ENCODE measurements at regions not wholly inside any gene's neighbourhood (a gene's known extent, or its start where the extent isn't known, plus 50 kb on each side); places are given as distances from the start of the nearest gene placed in this dataset.

GRCh38 chr13:107284173-107284572 lies 716.2 kb upstream of the ARGLU1 start:
- Histone ChIP-seq H3K36me3 (ENCODE audit: control insufficient read depth, insufficient read depth, low read length) (no peaks in the 10 kb centered on the region), H3K27me3 (replicated peaks; ENCODE audit: control insufficient read depth, insufficient read depth, low read length) (no peaks in the 10 kb centered on the region), H3K4me3 (replicated peaks; ENCODE audit: low read depth, low read length) (no peak overlapping the region)
- no peak for DNase-seq (ENCODE audit: extremely low read depth, insufficient read length)
- TF ChIP-seq CTCF (IDR thresholded peaks at IDR 0.05; ENCODE audit: insufficient read depth, low read length, poor library complexity, severe bottlenecking), result no peak

GRCh38 chr13:107277911-107278310 lies 710.0 kb upstream of the ARGLU1 start:
- TF ChIP-seq CTCF (IDR thresholded peaks at IDR 0.05; ENCODE audit: insufficient read depth, low read length, poor library complexity, severe bottlenecking), result no peak
- no peak for DNase-seq (ENCODE audit: extremely low read depth, insufficient read length)
- no peak overlapping the region for H3K4me3 ChIP-seq (replicated peaks; ENCODE audit: low read depth, low read length)
- H3K27me3 ChIP-seq (replicated peaks; ENCODE audit: control insufficient read depth, insufficient read depth, low read length), result no peaks in the 10 kb centered on the region
- H3K36me3 ChIP-seq (ENCODE audit: control insufficient read depth, insufficient read depth, low read length), result no peaks in the 10 kb centered on the region

GRCh38 chr13:107276936-107277335 lies 709.0 kb upstream of the ARGLU1 start:
- no peaks in the 10 kb centered on the region for H3K36me3 ChIP-seq (ENCODE audit: control insufficient read depth, insufficient read depth, low read length)
- DNase-seq (ENCODE audit: extremely low read depth, insufficient read length), result no peak
- H3K27me3 ChIP-seq (replicated peaks; ENCODE audit: control insufficient read depth, insufficient read depth, low read length), result no peaks in the 10 kb centered on the region
- H3K4me3 ChIP-seq (replicated peaks; ENCODE audit: low read depth, low read length), result no peak overlapping the region
- no peak for TF ChIP-seq CTCF (IDR thresholded peaks at IDR 0.05; ENCODE audit: insufficient read depth, low read length, poor library complexity, severe bottlenecking)

- H3K27me3 ChIP-seq (replicated peaks; ENCODE audit: control insufficient read depth, insufficient read depth, low read length), result no peaks in the 10 kb centered on the region
- H3K4me3 ChIP-seq (replicated peaks; ENCODE audit: low read depth, low read length), result no peak overlapping the region
- no peak for TF ChIP-seq CTCF (IDR thresholded peaks at IDR 0.05; ENCODE audit: insufficient read depth, low read length, poor library complexity, severe bottlenecking)
- DNase-seq (ENCODE audit: extremely low read depth, insufficient read length), result no peak
- H3K36me3 ChIP-seq (ENCODE audit: control insufficient read depth, insufficient read depth, low read length), result no peaks in the 10 kb centered on the region
Measured at GRCh38 chr13:107275945-107276614, 708.1 kb upstream of the ARGLU1 start.

- no peak for DNase-seq (ENCODE audit: extremely low read depth, insufficient read length)
- TF ChIP-seq CTCF (IDR thresholded peaks at IDR 0.05; ENCODE audit: insufficient read depth, low read length, poor library complexity, severe bottlenecking), result no peak
Measured at GRCh38 chr13:107275312-107275711, 707.4 kb upstream of the ARGLU1 start.

GRCh38 chr13:107271227-107271626 lies 703.3 kb upstream of the ARGLU1 start:
- no peaks in the 10 kb centered on the region for H3K27me3 ChIP-seq (replicated peaks; ENCODE audit: control insufficient read depth, insufficient read depth, low read length)
- no peak overlapping the region for H3K4me3 ChIP-seq (replicated peaks; ENCODE audit: low read depth, low read length)
- DNase-seq (ENCODE audit: extremely low read depth, insufficient read length), result no peak
- no peak for TF ChIP-seq CTCF (IDR thresholded peaks at IDR 0.05; ENCODE audit: insufficient read depth, low read length, poor library complexity, severe bottlenecking)
- no peaks in the 10 kb centered on the region for H3K36me3 ChIP-seq (ENCODE audit: control insufficient read depth, insufficient read depth, low read length)

More at GRCh38 chr13:107275312-107275711, 707.4 kb upstream of the ARGLU1 start:
- H3K27me3 ChIP-seq (replicated peaks; ENCODE audit: control insufficient read depth, insufficient read depth, low read length), result no peaks in the 10 kb centered on the region
- no peak overlapping the region for H3K4me3 ChIP-seq (replicated peaks; ENCODE audit: low read depth, low read length)
- no peaks in the 10 kb centered on the region for H3K36me3 ChIP-seq (ENCODE audit: control insufficient read depth, insufficient read depth, low read length)
